Type B pancreatic cell (in vitro differentiated cells): ENCODE measurements at regions not wholly inside any gene's neighbourhood (a gene's known extent, or its start where the extent isn't known, plus 50 kb on each side); places are given as distances from the start of the nearest gene placed in this dataset.

ENCODE experiments used
- DNase-seq: peaks from one replicate; pipeline ENCODE4 v3.0.0; 2021; ENCODE audit warnings: mixed read lengths; ENCODE audit not compliant: unreplicated experiment; ENCODE audit errors: extremely low spot score
- H3K27ac Mint-ChIP-seq: 2 replicates; pipeline ENCODE4 v1.8.0; 2021; ENCODE audit warnings: mild to moderate bottlenecking, mixed read lengths
- H3K27me3 Mint-ChIP-seq: 2 replicates; pipeline ENCODE4 v1.8.0; 2021; ENCODE audit warnings: mixed read lengths
- H3K36me3 Mint-ChIP-seq: 2 replicates; pipeline ENCODE4 v1.8.0; 2021; ENCODE audit warnings: mixed read lengths
- H3K4me1 Mint-ChIP-seq: one replicate; pipeline ENCODE4 v1.8.0; 2021; ENCODE audit warnings: mixed read lengths; ENCODE audit not compliant: unreplicated experiment
- H3K4me3 Mint-ChIP-seq: 2 replicates; pipeline ENCODE4 v1.8.0; 2021; ENCODE audit warnings: mild to moderate bottlenecking, mixed read lengths
- H3K9me3 Mint-ChIP-seq: 2 replicates; pipeline ENCODE4 v1.8.0; 2021; ENCODE audit warnings: mixed read lengths
- TF ChIP-seq, protein P1 (sequence below): fragments of 200-600 bp; sonication (generic); conservative IDR thresholded peaks from 2 replicates; pipeline ENCODE4 v1.5.0; 2021; ENCODE audit warnings: antibody characterized with exemption, mild to moderate bottlenecking

DNA sequence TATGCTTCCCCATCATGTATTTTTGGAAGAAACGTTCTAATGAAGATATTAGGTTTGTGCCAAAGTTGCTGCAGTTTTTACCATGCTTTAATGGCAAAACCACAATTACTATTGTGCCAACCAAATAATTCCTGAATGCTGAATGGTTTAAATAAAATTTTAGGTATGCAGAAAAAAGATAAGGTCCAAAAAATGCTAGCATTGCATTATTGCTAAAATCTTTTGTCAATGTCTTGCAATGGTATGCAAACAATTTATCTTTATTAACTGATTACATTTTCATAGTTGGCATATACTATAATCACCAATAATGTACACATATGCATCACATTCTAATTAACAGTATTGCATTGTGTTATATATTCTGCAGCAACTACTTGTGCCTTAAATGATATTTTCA, 1657.4 kb upstream of the IGFBP7 start:
- H3K27me3 Mint-ChIP-seq: no peaks in the 10 kb centered on the region
- H3K27ac Mint-ChIP-seq: no peak overlapping the region
- no peaks in the 10 kb centered on the region for H3K9me3 Mint-ChIP-seq
- H3K36me3 Mint-ChIP-seq: no peaks in the 10 kb centered on the region
- no peak overlapping the region for H3K4me3 Mint-ChIP-seq
- H3K4me1 Mint-ChIP-seq: peaks cover 3% of the 10 kb centered on the region
- TF ChIP-seq, protein P1, sequence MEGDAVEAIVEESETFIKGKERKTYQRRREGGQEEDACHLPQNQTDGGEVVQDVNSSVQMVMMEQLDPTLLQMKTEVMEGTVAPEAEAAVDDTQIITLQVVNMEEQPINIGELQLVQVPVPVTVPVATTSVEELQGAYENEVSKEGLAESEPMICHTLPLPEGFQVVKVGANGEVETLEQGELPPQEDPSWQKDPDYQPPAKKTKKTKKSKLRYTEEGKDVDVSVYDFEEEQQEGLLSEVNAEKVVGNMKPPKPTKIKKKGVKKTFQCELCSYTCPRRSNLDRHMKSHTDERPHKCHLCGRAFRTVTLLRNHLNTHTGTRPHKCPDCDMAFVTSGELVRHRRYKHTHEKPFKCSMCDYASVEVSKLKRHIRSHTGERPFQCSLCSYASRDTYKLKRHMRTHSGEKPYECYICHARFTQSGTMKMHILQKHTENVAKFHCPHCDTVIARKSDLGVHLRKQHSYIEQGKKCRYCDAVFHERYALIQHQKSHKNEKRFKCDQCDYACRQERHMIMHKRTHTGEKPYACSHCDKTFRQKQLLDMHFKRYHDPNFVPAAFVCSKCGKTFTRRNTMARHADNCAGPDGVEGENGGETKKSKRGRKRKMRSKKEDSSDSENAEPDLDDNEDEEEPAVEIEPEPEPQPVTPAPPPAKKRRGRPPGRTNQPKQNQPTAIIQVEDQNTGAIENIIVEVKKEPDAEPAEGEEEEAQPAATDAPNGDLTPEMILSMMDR: no peak
- no peak for DNase-seq

- TF ChIP-seq, protein P1: no peak
- no peaks in the 10 kb centered on the region for H3K27me3 Mint-ChIP-seq
These were observed 1656.6 kb upstream of the IGFBP7 start for GRCh38 chr4:58766763-58767162.

DNA sequence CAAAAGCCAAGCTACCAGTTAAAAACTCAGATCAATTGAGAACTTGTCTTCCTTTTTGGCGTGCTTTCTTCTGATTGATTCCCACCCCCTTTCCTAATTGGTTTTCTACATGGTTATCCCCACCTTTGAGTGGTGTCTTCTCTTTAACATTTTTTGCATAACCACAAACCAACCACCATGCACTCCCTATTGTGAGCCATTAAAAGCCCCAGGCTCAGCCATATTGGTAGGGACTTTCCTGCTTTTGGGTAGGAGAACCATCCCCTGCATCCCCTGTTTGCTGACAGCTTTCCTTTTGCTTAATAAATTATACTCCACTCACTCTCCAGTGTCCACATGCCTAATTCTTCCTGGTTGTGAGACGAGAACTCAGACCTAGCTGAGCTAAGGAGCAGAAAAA, 1651.4 kb upstream of the IGFBP7 start:
- H3K27ac Mint-ChIP-seq: no peak overlapping the region
- H3K4me1 Mint-ChIP-seq: no peaks in the 10 kb centered on the region
- TF ChIP-seq, protein P1: no peak
- no peaks in the 10 kb centered on the region for H3K36me3 Mint-ChIP-seq
- no peak for DNase-seq
- H3K27me3 Mint-ChIP-seq: no peaks in the 10 kb centered on the region
- no peak overlapping the region for H3K4me3 Mint-ChIP-seq
- no peaks in the 10 kb centered on the region for H3K9me3 Mint-ChIP-seq

More at GRCh38 chr4:58766763-58767162, 1656.6 kb upstream of the IGFBP7 start:
- Mint-ChIP-seq H3K9me3 (no peaks in the 10 kb centered on the region), H3K36me3 (no peaks in the 10 kb centered on the region), H3K4me1 (peaks cover 3% of the 10 kb centered on the region), H3K4me3 (no peak overlapping the region), H3K27ac (no peak overlapping the region)
- no peak for DNase-seq

GRCh38 chr4:58760737-58761136, 1650.6 kb upstream of the IGFBP7 start:
- no peaks in the 10 kb centered on the region for H3K9me3 Mint-ChIP-seq
- no peak overlapping the region for H3K27ac Mint-ChIP-seq
- DNase-seq: no peak
- no peaks in the 10 kb centered on the region for H3K27me3 Mint-ChIP-seq
- no peak overlapping the region for H3K4me3 Mint-ChIP-seq
- H3K4me1 Mint-ChIP-seq: no peaks in the 10 kb centered on the region
- TF ChIP-seq, protein P1: no peak
- no peaks in the 10 kb centered on the region for H3K36me3 Mint-ChIP-seq

DNA sequence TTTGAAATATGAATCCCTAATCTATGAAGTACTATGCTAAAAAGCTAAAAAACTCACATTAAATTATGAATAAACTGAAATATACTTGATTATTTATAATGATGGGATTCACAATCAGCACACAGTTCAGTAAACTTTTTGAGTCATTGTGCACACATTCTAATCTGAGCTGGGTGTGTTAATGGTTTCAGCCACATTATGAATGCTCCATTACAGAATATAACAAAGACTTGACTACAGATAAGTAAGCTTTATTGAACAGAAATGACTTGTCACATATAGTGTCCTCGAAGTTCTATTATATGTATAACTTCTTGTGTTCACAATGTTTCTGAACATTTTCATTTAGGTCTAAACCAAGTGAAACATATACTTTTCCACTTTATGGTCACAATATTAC, 1649.9 kb upstream of the IGFBP7 start:
- DNase-seq: no peak
- no peaks in the 10 kb centered on the region for H3K9me3 Mint-ChIP-seq
- no peaks in the 10 kb centered on the region for H3K36me3 Mint-ChIP-seq
- TF ChIP-seq, protein P1: no peak
- H3K4me1 Mint-ChIP-seq: no peaks in the 10 kb centered on the region
- no peak overlapping the region for H3K4me3 Mint-ChIP-seq
- no peak overlapping the region for H3K27ac Mint-ChIP-seq
- no peaks in the 10 kb centered on the region for H3K27me3 Mint-ChIP-seq

DNA sequence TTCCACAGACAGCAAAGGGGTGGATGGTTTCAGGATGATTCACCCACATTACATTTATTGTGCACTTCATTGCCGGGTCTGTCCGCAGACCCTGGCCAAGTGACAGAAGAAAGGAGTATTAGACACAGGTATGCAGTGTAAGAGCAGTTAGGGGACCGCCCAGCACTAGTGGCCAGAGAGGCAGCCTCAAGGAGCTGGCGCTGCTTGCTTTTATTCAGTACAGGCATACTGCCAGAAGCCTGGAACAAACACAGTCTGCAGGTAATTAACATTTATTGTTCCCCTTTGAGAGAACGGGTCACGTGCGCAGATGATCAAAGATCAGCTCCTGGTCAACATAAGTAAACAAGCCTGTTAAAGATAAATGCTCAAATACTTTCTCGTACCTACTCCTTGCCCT, 1639.0 kb upstream of the IGFBP7 start:
- no peak for DNase-seq
- Mint-ChIP-seq H3K27ac (no peak overlapping the region), H3K9me3 (no peaks in the 10 kb centered on the region), H3K27me3 (no peaks in the 10 kb centered on the region), H3K4me3 (no peak overlapping the region), H3K4me1 (peaks cover 4% of the 10 kb centered on the region), H3K36me3 (no peaks in the 10 kb centered on the region)
- TF ChIP-seq, protein P1: no peak
